IPS-18c (cell line): ENCODE measurements at regions not wholly inside any gene's neighbourhood (a gene's known extent, or its start where the extent isn't known, plus 50 kb on each side); places are given as distances from the start of the nearest gene placed in this dataset.
"Not testable (repeated sequence)": the region's sequence is repeated elsewhere in the genome, so short reads cannot be mapped to it uniquely, and the experiment has no call there.

ENCODE experiments used
- H3K4me3 ChIP-seq: 2 replicates; pipeline ENCODE4 v1.7.0; 2013; ENCODE audit warnings: low read depth, mild to moderate bottlenecking, low read length, moderate library complexity; ENCODE audit not compliant: insufficient read depth
- H3K9me3 ChIP-seq: one replicate; pipeline ENCODE4 v1.6.1; 2013; ENCODE audit warnings: mild to moderate bottlenecking, low read length, moderate library complexity; ENCODE audit not compliant: control insufficient read depth, insufficient read depth

DNA sequence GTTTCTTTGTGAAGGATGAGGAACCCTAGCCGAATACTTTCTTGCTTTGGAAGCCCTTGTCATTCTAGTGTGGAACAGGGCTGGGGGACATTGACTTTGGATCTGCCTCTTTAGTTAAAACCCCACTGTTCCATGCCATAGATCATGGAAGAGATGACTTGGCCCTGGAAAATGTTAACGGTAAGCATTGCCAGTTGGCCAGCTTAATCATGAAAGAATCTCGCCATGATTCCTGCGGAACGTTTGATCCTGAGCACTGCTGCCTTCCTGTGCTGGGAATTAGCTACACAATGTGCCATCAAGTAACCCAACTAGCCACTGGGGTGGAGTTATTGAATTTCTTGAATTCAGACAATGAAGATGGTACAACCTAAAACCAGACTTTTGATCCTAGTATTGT is 177.6 kb upstream of the FZD8 start:
- no peaks in the 10 kb centered on the region for H3K9me3 ChIP-seq
- H3K4me3 ChIP-seq = no peak overlapping the region

DNA sequence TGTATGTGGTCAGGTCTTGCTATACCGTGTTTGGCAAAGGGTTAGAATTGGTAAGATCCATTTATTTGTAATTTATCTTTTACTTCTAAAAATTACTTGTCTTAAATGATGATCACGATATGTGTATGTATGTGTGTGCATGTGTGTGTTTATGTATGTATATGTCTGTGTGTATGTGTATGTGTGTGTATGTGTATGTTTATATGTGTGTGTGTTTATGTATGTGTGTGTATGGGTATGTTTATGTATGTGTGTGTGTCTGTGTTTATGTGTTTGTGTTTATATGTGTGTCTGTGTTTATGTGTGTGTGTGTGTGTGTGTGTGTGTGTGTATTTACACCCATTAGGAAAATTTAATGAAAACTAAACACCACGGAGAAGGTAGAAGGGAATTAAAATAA is 176.9 kb upstream of the FZD8 start:
- no peaks in the 10 kb centered on the region for H3K9me3 ChIP-seq
- no peak overlapping the region for H3K4me3 ChIP-seq

DNA sequence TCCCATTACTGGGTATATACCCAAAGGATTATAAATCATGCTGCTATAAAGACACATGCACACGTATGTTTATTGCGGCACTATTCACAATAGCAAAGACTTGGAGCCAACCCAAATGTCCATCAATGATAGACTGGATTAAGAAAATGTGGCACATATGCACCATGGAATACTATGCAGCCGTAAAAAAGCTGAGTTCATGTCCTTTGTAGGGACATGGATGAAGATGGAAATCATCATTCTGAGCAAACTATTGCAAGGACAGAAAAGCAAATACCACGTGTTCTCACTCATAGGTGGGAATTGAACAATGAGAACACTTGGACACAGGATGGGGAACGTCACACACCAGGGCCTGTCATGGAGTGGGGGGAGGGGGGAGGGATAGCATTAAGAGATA is 175.0 kb upstream of the FZD8 start:
- H3K9me3 ChIP-seq, H3K4me3 ChIP-seq: not testable (repeated sequence)

DNA sequence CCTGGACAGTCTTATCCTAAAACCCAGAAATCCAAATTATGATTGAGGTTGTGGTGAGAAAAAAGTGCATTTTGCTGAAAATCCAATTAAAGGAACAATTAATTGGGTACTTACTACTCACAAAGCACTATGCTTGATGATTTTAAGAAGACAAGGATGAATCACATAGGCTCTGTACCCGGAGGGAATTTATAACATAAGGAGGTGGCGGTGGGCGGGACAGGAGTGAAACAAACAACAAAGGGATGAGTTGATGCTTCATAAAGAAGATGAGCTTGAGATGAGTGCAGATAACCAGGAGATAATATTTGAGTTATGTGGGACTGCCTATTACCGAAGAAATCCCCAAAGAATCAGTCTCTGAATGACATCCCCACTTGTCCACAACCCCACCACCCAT is 171.1 kb upstream of the FZD8 start:
- no peaks in the 10 kb centered on the region for H3K9me3 ChIP-seq
- no peak overlapping the region for H3K4me3 ChIP-seq

DNA sequence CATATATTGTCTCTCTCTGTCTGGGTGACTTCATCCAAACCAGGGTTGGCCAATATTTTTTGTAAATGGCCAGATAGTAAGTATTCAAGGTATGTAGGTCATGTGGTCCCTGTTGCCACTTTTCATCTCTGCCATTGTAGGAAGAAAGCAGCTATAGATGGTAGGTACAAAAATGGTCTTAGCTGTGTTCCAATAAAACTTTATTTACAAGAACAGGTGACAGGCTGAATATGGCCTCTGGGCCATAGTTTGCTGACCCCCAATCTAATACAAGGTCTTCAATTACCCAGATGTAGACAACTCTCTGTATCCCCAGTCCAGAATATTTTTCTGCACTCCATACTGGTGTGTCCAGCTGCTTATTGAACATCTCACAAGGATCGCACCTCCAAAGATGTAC is 166.2 kb upstream of the FZD8 start:
- Histone ChIP-seq H3K9me3 (no peaks in the 10 kb centered on the region), H3K4me3 (no peak overlapping the region)

DNA sequence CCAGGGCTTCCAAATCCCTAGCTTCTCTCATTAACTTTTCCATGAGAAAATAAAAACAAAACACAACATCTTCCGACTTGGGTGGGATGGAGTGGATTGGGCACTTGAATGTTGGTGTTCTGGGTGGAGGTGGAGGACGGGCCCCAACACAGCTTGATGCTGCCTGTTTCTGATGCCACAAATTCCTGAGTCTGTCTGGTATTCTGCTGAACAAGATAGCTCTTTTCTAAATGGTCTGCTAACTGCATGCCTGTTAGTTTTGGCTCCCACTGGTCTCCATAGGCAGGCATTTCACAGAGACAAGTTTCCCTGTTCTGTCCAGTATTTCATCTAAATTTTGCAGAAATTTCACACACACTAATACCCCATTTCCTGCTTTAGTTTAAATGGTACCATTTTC is 160.9 kb upstream of the FZD8 start:
- Histone ChIP-seq H3K9me3 (no peaks in the 10 kb centered on the region), H3K4me3 (no peak overlapping the region)

DNA sequence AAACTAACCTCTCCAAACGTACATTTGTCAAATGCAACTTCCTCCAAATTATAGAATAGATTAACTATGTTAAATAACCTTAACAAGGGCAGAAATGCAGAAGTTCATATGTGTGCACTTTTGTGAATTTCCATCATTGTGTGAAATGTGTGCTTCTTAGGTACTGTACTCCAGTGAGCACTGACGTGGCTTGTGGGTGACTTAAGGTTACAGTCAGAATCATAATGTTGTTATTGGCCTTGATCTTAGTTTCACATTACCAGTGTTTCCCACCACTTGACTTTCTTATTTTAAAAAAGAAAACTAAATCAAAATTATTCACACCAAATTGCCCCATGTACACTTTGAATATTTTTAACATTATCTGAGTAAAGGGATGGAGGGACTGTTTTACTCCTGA is 155.1 kb upstream of the FZD8 start:
- H3K9me3 ChIP-seq = peaks cover 4% of the 10 kb centered on the region
- H3K4me3 ChIP-seq = no peak overlapping the region

DNA sequence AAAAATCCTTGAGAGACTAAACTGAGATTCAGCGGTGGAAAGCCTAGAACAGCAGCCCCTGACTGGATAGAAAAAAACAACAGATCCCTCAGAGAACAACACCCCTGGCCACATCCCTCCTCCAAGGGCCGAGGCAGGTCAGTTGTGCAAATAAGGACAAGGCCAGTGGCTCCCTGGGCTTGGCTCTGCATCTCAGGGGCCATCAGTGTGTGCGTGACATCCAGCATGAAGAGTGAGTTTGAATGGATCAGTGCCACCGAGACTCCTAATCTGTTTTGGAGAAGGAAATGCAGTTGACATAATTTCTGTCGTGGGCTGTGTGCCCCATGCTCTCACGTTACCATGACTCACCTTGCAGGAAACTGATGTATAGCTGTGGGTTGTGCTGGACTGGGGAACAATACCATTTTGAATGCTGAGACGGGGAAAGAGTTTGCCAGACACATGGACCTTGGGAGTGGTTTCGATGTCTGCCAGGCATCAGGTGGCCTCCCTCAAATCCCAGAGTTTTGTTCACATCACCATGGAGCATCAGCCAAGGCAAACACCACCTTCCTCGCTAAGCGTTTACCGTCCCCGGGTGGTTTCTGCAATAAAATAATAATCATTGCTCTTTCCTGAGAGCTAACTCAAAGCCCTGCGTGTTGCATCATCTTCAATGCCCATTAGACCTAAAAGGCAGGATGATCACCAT is 153.2 kb upstream of the FZD8 start:
- H3K9me3 ChIP-seq = peaks cover 4% of the 10 kb centered on the region
- H3K4me3 ChIP-seq = no peak overlapping the region

DNA sequence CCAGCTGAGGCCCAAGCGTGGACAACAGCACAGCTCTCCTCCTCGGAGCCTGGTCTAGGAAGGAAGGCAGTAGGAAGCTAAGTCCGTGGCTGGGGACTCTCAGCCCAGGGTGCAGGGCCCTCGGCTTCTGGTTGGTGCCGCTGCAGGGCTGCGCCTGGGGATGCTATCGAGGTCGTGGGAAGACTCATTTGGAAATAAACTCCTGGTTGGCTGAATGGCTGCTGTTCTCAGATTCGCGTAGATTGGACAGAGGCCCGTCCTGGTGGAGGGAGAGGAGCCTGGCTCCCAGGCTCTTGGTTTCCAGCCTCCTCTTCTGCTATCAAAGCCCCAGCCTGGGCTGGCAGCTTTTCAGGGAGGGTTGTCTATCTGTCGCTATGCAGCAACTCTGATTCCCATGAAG is 152.6 kb upstream of the FZD8 start:
- no peak overlapping the region for H3K4me3 ChIP-seq
- H3K9me3 ChIP-seq = peaks cover 4% of the 10 kb centered on the region

DNA sequence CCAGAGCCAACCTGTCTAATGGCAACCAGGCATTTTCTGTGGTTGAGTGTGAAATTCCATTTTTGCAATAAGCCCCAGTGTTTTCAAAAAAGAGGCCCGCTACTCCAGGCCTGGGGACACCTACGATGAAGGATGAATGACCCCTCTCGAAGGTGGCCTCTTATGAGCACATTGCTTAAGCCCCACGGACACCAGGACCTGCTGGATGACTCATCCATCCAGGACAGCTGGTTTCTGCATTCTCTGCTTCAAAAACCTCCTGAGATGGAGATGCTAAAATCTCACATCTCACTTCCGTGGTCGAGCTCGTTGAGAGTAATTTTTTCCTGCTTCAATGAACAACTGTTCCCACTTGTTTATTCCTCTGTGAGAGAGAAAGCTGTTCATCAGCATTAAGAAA is 150.2 kb upstream of the FZD8 start:
- Histone ChIP-seq H3K4me3 (no peak overlapping the region), H3K9me3 (peaks cover 6% of the 10 kb centered on the region)

DNA sequence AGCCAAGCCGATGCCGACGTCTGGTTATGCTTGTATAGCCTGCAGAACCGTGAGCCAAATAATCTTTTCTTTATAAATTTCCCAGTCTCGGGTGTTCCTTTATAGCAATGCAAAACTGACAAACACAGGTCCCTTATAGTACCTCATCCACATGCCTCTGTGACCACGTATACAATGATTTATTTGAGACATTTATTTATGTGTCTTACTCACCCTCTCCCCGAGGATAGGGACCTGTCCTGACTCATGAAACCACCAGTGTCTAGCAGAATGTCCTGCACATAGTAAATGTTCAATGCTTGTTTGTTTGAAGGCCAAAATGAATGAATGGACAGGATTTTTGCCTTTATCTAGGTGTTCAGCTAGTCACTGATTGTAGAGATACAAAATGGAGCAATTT is 147.9 kb upstream of the FZD8 start:
- Histone ChIP-seq H3K4me3 (no peak overlapping the region), H3K9me3 (peaks cover 8% of the 10 kb centered on the region)

DNA sequence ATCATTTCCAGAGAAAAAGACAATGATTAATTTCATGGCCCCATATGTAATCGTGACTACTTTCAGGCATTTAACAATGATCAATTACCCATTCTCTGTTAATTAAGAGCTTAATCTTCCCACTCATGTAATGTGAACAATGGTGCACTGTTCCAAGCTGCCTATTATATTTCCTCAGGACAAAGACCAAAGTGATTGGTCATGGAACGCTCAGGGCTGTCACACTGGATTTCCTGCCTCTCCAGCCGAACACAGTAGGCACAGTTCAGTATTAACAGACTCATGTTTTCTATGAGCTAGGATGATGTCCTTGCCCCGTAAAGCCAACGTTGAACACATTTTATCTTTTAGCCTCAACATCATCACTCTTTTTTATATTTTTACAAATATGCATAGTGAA is 142.7 kb upstream of the FZD8 start:
- no peak overlapping the region for H3K4me3 ChIP-seq
- peaks cover 4% of the 10 kb centered on the region for H3K9me3 ChIP-seq

DNA sequence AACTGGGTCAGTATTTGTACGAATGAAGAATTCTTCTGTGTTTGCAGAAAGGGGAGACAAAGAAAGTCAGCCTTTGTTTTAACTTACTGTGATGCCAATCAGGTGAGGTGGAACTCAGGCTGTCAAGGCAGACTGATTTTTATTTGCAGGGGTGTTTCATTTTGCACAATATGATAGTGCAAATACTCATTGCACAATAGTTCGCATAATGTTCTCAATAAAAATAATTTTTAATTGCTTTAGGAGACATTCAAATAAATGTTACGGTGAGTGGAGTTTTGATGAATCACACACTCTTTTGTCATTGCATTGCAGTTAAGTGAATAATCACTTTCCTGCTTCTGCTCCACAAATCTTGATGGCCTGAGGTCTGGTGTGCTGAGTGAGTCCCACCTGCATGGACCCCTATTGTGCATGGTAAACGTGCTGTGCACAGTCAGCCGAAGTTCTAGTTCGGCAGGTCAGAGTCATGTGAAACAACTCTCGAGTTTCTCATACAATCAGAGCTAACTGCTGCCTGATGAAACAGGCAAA is 141.3 kb upstream of the FZD8 start:
- H3K9me3 ChIP-seq = peaks cover 4% of the 10 kb centered on the region
- H3K4me3 ChIP-seq = no peak overlapping the region

DNA sequence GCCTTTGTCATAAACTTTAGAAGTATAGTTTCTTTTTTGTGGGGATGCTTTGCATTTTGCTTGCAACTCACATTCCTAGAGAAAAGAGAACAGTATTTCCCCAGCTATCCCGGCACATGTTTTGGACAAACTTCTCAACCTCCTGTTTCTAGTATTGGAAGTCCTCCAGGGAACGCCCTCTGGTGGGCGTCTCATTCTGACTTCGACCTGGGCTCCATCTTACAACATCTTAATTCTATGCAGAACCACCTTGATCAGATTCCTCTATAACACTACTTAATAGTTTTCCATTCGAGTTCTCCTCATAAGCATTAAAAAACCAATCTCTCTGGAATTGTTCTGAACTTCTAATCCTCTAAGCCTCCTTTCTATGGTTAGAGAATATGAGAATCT is 139.5 kb upstream of the FZD8 start:
- no peaks in the 10 kb centered on the region for H3K9me3 ChIP-seq
- H3K4me3 ChIP-seq = no peak overlapping the region

DNA sequence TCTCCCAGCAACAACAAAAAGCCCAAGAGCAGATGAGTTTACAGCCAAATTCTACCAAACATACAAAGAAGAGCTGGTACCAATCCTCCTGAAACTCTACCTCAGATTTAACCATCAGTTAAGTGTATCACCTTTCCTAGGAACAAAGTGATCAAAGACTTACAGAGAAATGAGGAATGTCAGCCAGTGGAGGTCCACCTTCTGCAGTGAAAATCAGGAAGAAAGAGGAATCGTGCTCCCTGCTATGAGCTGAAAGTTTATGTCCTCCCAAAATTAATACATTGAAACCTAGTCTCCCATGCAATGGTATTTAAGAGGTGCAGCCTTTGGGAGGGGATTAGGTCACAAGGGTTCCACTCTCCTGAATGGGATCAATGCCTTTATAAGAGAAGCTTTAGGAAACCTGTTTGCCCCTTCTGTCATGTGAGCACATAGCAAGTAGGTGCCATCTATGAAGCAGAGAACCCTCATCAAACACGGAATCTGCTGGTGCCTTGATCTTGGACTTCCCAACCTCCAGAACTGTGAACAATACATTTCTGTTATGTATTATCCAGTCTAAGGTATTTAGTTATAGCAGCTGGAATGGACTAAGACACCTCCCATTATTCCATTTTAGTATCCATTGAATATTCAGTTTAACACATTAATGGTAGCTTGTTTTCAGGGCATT is 139.0 kb upstream of the FZD8 start:
- H3K9me3 ChIP-seq = no peaks in the 10 kb centered on the region
- H3K4me3 ChIP-seq = no peak overlapping the region

DNA sequence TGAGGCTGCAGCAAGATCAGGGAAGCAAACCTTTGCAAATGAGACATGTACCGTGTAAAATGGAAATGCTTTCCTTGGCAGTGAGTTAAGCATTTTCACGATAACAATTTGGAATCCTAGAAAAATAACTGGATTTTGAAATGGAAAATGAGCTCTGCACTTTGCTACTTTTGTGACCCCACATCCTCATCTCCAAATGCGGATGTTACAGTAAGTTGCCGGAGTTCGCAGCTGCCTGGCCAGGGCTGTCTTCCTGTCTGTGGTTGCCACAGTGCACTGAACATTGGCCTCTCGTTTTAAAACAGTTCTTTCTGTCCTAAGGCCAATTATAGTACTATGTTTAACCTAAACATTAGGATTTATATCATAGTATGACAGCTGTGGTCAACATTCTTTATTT is 136.2 kb upstream of the FZD8 start:
- no peaks in the 10 kb centered on the region for H3K9me3 ChIP-seq
- H3K4me3 ChIP-seq = no peak overlapping the region

DNA sequence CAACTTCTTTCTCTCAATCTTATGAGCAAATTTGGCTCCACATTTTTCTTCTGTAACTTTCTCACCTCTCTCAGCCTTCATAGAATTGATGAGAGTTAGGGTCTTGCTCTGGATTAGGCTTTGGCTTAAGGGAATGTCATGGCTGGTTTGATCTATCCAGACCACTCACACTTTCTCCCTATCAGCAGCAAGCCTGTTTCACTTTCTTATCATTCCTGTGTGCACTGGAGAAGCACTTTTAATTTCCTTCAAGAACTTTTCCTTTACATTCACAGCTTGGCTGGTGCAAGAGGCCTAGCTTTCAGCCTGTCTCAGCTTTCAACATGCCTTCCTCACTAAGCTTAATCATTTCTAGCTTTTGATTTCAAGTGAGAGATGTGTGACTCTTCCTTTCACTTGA is 134.5 kb upstream of the FZD8 start:
- H3K4me3 ChIP-seq, H3K9me3 ChIP-seq: not testable (repeated sequence)

DNA sequence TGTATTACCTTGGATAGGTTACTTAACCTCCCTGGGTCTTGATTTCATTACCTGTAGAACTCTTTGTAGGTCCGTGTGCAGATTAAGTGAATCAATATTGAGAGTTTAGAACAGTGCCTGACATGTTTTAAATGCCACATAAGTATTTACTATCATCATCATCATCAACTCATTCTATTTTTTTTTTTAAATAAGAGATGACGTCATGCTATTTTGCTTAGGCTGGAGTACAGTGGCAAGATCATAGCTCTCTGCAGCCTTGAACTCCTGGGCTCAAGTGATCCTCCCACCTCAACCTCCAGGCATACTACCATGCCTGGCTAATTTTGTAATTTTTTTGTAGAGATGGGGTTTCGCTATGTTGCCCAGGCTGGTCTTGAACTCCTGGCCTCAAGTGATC is 132.0 kb upstream of the FZD8 start:
- no peak overlapping the region for H3K4me3 ChIP-seq
- H3K9me3 ChIP-seq = peaks cover 2% of the 10 kb centered on the region
